NCI-H2107 treated with DMSO at 0.1 percent for 48 hours (cell line): ENCODE measurements at regions not wholly inside any gene's neighbourhood (a gene's known extent, or its start where the extent isn't known, plus 50 kb on each side); places are given as distances from the start of the nearest gene placed in this dataset.
"Not testable (repeated sequence)": the region's sequence is repeated elsewhere in the genome, so short reads cannot be mapped to it uniquely, and the experiment has no call there.

Experiments
- DNase-seq: peaks from one replicate; lab custom pipeline; 2025; ENCODE audit not compliant: unreplicated experiment; lab: John Stamatoyannopoulos, UW

DNA sequence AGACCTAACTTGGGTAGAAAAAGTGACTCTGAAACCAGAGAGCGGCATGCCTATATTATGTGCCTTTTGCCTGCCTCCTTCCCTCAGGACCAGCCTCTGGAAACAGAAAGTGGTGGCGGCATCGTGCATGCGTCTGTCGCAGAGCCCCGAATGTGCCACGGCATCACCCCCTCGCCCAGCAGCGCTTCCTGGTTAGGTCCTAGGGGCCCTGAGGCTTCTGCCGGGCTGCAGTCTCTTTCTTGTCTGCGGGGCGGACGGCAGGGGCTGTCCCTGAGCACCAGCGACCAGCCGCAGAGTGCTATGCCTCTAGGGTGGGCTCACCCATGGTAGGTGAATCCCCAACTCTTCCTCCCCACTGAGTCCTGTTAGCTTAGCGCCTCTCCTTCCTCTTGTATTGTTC lies 68.7 kb downstream of the VSIG4 start:
- no peak for DNase-seq

DNA sequence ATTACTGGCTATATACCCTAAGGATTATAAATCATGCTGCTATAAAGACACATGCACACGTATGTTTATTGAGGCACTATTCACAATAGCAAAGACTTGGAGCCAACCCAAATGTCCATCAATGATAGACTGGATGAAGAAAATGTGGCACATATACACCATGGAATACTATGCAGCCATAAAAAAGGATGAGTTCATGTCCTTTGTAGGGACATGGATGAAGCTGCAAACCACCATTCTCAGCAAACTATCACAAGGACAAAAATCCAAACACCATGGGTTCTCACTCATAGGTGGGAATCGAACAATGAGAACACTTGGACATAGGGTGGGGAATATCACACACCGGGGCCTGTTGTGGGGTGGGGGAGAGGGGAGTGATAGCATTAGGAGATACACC lies 72.7 kb downstream of the VSIG4 start:
- not testable (repeated sequence) for DNase-seq

DNA sequence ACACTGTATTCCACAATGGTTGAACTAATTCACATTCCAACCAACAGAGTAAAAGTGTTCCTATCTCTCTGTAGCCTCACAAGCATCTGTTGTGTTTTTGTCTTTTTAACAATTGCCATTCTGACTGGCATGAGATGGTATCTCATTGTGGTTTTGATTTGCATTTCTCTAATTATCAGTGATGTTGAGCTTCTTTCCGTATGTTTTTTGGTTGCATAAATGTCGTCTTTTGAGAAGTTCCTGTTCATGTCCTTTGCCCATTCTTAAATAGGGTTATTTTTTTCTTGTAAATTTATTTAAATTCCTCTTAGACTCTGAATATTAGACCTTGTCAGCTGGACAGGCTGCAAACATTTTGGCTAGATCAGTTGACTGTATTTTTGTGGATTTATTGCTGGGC lies 78.2 kb downstream of the VSIG4 start:
- no peak for DNase-seq

DNA sequence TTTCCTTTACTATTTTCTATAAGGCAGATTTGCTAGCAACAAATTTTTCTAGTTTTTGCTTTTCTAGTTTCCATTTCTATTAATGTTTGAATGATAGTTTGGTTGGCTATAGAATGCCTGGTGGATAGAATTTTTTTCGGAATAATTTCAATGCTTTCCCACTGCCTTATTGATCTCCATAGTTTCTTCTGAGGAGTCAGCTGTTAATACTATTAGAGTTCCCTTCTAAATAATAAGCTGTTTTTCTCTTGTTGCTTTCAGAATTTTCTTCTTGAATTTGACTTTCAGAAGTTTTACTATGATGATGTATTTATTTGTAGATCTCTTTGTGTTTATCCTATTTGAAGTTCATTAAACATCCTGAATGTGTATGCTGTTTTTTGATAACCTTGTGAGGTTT lies 91.8 kb downstream of the VSIG4 start:
- no peak for DNase-seq

DNA sequence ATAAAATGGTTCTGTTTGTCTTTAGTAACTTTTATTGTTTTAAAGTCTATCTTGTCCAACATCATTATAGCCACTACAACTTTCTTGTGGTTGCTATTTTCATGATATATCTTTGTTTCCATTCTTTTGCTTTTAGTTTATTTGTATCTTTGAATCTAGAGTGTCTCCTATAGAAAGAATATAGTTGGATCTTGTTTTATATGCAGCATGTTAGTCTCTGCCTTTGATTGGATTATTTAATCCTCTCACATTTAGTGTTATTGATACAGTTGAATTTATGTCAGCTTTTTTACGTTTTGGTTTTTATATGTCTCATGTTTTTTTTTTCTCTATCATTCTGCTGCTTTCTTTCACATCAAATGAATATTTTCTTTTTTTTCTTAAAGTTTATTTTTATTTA lies 98.1 kb downstream of the VSIG4 start:
- no peak for DNase-seq

DNA sequence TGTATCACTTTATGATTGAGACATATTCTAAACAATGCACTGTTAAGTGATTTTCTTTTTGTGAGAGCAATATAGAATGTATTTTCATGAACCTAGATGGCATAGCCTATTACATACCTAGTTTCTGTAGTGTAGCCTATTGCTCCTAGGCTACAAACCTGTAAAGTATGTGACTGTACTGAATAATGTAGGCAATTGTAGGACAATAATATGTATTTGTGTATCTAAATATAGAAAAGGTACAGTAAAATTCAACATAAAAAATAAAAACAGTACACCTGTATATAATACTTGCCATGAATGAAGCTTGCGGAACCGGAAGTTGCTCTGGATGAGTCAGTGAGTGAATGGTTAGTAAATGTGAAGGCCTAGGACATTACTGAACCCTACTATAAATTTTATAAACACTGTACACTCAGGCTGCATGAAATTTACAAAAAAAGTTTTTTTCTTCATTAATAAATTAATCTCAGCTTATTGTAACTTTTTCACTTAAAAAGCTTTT lies 106.7 kb downstream of the VSIG4 start:
- no peak for DNase-seq

DNA sequence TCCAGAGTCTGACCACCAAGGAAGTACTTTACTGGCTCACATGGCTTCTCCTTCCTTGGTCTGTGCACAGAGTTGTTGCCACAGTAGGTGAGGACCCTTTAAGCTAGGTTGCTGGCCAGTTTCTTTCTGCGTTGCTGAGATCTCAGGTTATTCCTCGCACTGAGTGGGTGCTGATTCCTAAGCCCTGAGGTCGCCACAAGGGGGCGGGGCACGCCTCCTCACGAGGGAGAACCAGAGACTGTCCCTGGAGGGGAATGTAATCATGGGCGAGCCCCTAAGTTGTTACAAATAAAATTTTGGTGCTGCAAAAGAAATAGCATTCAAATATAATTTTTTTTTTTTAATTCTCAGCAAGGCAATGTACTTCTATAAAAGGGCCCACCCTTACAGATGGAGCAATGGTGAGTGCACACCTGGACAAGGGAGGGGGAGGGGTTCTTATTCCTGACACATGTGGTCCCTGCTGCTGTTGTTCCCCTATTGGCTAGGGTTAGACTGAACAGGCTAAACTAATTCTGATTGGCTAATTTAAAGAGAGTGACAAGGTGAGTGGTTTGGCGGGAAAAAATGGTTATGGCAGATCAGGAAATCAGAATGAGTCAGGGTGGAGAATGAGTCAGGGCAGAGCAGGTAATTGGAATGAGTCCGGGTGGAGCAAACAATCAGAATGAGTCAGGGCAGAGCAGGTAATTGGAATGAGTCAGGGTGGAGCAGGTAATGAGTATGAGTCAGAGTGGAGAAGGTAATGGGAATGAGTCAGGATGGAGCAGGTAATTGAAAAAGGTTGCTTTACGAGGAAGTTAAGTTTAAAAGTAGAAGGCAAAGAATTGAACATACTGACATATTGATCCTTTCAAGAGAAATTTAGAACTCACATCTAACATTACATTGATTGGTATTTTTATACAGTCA lies 107.5 kb downstream of the VSIG4 start:
- DNase-seq = no peak

DNA sequence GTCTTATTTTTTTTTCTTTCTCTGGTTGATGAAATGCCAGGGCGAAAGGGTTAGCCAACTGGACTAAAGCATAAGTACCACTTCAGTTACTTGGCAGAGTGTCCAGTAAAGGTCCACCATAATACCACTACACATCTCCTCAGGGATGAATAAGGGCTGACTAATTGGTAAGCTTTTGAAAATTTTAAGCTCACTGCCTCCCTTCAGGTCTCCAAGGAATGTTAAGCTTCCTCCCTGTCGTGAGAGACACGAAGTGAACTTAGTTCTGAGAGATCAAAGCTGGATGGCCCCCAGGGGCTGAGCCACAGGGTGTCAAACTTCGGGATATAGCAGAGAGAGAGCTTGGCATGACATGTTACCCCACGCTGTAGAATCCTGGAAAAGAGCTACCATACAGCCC lies 111.4 kb downstream of the VSIG4 start:
- DNase-seq = no peak

DNA sequence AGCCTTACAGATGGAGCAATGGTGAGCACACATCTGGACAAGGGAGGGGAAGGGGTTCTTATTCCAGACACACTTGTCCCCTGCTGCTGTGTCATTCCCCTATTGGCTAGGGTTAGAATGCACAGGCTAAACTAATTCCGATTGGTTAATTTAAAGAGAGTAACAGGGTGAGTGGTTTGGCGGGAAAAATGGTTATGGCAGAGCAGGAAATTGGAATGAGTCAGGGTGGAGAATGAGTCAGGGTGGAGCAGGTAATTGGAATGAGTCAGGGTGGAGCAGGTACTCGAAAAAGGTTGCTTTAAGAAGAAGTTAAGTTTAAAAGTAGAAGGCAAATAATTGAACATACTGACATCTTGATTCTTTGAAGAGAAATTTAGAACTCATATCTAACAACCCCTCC lies 112.5 kb downstream of the VSIG4 start:
- not testable (repeated sequence) for DNase-seq

DNA sequence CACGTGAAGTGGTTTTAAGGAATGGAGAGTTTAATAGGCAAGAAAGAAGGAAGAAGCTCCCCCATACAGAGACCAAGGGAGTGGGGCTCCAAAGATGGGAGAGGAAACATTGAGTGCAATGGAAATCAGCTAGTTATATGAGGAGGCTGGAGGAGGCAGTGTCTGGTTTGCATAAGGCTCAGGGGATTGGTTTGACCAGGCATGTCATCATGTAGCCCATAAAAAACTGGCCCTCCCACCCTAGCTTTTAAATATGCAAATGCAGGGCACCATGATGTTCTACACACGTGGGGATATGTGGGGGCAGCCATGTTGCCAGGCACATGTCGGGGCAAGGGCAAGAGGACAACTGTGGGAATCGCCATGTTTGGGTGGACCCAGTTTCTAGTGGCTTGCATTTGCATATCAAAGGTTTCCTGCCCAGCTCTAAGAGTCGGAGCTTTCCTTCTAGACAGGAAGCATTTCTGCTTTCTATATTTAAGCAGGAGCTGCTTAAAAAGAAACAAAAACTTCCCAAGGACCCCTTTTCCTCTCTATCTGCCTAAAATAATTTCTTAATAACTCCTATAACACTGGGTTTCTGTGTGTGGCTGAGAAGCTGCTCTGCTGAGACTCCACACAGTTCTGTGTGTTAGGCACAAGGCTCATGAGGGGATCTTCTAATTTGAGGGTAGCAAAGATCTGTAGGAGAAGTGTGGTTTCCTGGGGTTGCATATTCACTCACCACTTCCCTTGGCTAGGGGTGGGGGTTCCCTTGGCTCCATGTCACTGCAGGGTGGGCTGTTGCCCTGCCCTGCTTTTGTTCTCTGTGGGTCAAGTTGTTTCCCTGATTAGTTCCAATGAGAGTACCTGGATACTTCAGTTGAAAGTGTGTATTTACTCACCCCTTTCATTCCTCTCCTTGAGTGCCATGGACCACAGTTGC lies 113.5 kb downstream of the VSIG4 start:
- no peak for DNase-seq

DNA sequence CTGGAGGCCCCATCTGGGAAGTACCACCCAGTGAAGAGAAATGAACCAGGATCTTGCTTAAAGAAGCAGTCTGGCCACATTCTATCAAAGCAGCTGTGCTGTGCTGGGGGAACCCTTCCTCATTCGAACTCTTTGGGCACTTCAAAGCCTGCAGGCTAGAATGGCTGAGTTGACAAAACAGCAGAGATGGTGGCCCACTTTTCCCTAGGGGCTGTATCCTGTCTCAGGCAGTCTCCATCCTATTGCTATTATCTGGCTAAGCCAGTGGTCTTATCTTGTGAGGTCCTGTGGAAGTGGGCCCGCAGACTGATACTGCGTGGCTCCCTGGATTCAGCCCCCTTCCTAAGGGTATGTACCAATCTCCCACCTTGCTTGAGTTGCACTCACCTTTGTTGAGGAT lies 114.3 kb downstream of the VSIG4 start:
- DNase-seq = no peak

DNA sequence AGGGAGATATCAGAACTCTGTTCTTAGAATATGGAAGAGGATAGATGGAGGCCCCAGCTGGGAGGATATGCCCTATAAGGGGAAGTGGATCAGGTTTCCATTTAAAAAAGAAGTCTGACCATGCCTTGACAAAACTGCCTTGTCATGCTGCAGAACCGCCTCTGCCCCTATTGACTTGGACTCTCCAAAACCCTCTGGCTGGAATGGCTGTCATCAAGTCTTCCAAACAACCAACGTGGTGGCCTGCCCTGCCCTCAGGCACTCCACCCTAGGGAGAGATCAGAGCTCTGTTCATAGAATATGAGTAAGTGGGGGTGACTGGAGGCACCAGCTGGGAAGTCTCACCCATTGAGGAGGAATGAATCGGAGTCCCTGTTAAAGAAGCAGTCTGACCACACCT lies 114.9 kb downstream of the VSIG4 start:
- DNase-seq = no peak

DNA sequence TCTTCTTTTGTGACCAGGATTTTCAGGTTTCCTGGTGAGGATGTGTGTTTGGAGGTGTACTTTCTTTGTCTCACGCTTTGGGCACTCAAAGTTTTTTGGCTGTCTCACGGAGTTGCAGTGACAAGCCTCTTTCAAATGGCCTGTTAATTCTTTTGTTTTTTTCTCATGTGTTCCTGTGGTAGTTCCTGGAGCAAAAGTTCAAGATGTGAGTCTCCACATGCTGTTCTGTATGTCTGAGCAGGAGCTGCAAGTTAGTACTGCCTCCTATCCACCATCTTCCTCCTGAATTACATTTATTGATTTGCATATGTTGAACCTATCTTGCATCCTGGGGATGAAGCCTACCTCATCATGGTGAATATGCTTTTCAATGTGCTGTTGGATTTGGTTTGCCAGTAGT lies 118.5 kb downstream of the VSIG4 start:
- DNase-seq = no peak

DNA sequence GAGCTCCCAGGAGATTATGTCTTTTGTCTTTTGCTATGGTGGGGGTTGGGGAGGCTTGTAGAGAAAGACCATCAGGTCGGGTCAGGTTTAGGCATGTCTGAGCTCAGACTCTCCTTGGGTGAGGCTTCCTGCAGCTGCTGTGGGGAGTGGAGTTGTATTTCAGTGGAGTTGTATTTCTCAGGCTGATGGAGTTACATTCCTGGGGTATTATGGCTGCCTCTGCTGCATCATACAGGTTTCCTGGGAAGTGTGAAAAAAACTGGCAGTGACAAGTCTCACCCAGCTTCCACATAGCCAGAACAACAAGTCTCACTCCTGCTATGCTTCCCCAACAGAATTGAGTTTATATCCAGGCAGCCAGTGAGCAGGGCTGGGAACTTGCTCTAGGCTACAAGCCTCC lies 119.3 kb downstream of the VSIG4 start:
- peak; percentile 88 for DNase-seq

DNA sequence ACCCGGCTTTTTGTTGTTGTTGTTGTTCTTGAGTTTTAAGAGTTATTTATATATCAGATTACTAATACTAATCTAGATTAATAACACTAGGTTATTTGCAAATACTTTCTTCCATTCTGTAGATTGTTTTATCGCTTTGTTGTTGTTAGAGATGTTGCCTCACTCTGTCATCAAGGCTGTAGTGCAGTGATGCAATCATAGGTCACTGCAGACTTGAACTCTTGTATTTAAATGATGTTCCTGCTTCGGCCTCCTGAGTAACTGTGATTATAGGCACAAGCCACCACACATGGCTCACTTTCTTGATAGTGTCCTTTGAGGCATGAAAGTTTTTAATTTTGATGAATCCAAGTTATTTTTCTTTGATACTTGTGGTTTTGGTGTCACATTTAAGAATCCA lies 129.0 kb downstream of the VSIG4 start:
- DNase-seq = no peak

DNA sequence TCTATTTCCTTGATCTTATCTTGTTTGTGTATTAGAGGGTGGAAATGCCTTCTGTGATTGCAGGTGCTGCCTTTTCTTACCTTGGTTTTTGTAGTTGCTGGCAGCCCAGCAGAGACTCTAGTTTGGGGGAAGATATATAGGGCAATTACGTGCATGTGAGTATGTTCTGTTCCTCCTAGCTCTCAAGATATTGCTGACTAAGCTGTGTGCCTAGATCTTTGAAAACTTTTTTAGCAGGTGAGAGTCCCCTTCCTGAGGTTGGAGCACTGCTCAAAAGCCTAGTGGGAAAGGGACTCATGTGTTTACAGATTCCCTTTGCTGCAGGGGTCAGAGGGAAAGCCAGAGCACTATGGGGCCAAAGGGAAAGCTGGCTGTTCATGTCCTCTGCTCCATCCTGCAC lies 136.1 kb downstream of the VSIG4 start:
- no peak for DNase-seq

DNA sequence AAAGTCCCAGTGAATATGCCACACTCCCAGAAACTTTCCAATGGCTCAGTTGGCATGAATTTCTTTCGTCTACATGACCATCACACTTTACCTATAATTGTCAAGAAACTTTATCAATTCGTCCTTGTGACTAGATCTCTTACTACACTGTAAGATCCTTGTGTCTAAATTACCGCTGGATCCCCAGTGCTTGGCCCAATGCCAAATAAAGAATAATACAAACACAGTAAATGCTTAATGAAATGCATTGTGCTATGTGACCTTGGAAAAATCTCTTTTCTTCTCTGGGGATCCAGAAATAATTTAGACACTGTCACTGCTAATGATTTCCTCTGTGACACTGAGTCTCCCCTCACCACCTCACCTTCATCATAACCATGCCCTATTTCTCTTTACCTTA lies 137.9 kb downstream of the VSIG4 start:
- no peak for DNase-seq

DNA sequence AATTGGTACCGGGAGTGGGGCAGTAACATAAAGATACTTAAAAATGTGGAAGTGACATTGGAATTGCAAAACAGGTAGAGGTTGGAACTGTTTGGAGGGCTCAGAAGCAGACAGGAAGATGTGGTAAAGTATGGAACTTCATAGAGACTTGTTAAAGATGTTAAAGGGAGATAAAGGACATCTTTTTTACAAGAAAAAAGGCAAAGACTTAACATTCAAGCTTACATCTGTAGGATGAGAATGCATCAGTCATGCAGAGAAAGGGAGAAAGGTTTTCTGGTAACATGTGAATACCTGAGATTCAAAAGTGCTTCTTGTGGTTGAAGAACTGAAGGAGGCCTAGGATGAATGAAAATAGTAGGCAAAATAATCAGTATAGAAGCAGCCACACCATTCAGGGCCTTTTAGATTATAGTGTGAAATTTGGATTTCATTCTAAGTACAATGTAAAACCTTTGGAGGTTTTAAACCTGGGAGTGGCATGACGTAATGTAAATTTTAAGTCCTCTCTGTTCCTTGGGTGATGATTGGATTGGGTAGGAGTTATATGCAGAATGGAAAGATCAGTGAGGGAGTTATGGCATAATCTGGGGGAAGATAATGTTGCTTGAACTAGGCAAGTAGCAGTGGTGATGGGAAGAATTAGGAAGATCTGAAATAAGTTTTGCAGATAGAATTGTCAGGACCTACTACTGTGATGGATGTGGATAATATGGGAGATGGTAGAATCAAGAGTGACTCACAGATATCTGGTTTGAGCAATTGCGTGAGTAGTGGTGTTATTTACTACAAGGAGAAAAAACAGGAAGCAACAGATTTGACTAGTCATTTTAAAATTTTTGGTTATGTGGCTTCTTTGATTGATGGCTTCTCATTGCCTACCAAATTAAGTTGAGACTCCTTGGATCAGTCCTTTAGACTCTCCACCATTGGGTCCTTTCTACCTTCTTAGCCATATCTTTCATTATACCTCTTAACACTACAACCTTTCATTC lies 138.7 kb downstream of the VSIG4 start:
- no peak for DNase-seq

DNA sequence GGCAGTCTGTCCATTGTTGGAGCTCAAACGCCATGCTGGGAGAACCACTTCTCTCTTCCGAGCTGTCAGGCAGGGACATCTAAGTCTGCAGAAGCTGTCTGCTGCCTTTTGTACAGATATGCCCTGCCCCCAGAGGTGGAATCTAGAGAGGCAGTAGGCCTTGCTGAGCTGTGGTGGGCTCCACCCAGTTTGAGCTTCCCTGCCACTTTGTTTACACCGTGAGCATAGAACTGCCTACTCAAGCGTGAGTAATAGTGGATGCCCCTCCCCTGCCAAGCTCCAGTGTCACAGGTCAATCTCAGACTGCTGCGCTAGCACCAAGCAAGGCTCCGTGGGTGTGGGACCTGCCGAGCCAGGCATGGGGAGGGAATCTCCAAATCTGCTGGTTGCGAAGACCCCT lies 145.7 kb downstream of the VSIG4 start:
- DNase-seq = no peak

DNA sequence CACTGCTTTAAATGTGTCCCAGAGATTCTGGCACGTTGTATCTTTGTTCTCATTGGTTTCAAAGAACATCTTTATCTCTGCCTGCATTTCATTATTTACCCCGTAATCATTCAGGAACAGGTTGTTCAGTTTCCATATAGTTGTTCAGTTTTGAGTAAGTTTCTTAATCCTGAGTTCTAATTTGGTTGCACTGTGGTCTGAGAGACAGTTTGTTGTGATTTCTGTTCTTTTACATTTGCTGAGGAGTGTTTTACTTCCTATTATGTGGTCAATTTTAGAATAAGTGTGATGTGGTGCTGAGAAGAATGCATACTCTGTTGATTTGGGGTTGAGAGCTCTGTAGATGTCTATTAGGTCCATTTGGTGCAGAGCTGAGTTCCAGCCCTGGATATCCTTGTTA lies 148.1 kb downstream of the VSIG4 start:
- not testable (repeated sequence) for DNase-seq

DNA sequence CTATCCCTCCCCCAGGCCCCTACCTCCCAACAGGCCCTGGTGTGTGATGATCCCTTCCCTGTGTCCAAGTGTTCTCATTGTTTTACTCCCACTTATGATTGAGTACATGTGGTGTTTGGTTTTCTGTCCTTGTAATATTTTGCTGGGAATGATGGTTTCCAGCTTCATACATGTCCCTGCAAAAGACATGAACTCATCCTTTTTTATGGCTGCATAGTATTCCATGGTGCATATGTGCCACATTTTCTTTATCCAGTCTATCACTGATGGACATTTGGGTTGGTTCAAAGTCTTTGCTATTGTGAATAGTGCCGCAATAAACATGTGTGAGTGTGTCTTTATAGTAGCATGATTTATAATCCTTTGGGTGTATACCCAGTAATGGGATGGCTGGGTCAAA lies 151.7 kb downstream of the VSIG4 start:
- not testable (repeated sequence) for DNase-seq
